CD14-positive monocyte (primary cell): ENCODE measurements at regions not wholly inside any gene's neighbourhood (a gene's known extent, or its start where the extent isn't known, plus 50 kb on each side); places are given as distances from the start of the nearest gene placed in this dataset.

Experiments used
- DNase-seq, 3 donors: peaks; one replicate each; pipeline ENCODE4 v3.0.0-alpha.2; 2011 to 2022
- H2AFZ ChIP-seq: 2 replicates; pipeline ENCODE4 v1.6.0; 2012; ENCODE audit warnings: mild to moderate bottlenecking, low read depth, low read length, inconsistent platforms; ENCODE audit not compliant: insufficient read depth, poor library complexity, severe bottlenecking
- H3K27ac ChIP-seq, 2 donors: 1 replicate in 1 of 2; 2 replicates in 1 of 2; pipeline ENCODE4 v1.5.1; 2012 to 2013; ENCODE audit warnings: low read length in 2 of 2, control low read depth in 1 of 2, inconsistent platforms in 1 of 2, low read depth in 1 of 2, mild to moderate bottlenecking in 1 of 2
- H3K27me3 ChIP-seq, 2 donors: one replicate each; pipeline versions ENCODE4 v1.6.0 to v1.6.1; 2011 to 2013; ENCODE audit warnings: low read length in 2 of 2; ENCODE audit not compliant: control insufficient read depth in 2 of 2, insufficient read depth in 2 of 2
- H3K36me3 ChIP-seq, 2 donors: replicated peaks in 1 of 2; 1 replicate in 1 of 2; 2 replicates in 1 of 2; pipeline versions ENCODE4 v1.5.1 to v1.6.1; 2012 to 2013; ENCODE audit warnings: low read length in 2 of 2, control low read depth in 1 of 2, inconsistent platforms in 1 of 2, mild to moderate bottlenecking in 1 of 2; ENCODE audit not compliant: insufficient read depth in 2 of 2, control insufficient read depth in 1 of 2
- H3K4me1 ChIP-seq, 2 donors: 1 replicate in 1 of 2; 2 replicates in 1 of 2; pipeline versions ENCODE4 v1.5.1 to v1.6.1; 2012 to 2013; ENCODE audit warnings: low read length in 2 of 2, control low read depth in 1 of 2, inconsistent platforms in 1 of 2, mild to moderate bottlenecking in 1 of 2, moderate library complexity in 1 of 2; ENCODE audit not compliant: insufficient read depth in 2 of 2, control insufficient read depth in 1 of 2
- H3K4me2 ChIP-seq: replicated peaks from 2 replicates; pipeline ENCODE3; 2012; ENCODE audit warnings: low read length, moderate library complexity, mild to moderate bottlenecking; ENCODE audit not compliant: poor library complexity, severe bottlenecking; ENCODE audit errors: extremely low read depth
- H3K4me3 ChIP-seq, 3 experiments: fragments of 200-600 bp in 1 of 3; sonication (generic) in 1 of 3; replicated peaks in 1 of 3; 1 replicate in 2 of 3; 2 replicates in 1 of 3; pipeline ENCODE4 v1.5.1; 2011 to 2013; ENCODE audit warnings: low read length in 3 of 3, mild to moderate bottlenecking in 3 of 3, control low read depth in 2 of 3, low read depth in 2 of 3, inconsistent platforms in 1 of 3, moderate library complexity in 1 of 3
- H3K79me2 ChIP-seq: 2 replicates; pipeline ENCODE4 v1.6.0; 2012; ENCODE audit warnings: mild to moderate bottlenecking, control low read depth, inconsistent platforms, low read length, moderate library complexity; ENCODE audit not compliant: insufficient read depth
- H3K9ac ChIP-seq: 2 replicates; pipeline ENCODE4 v1.6.0; 2017; ENCODE audit warnings: low read length, mild to moderate bottlenecking; ENCODE audit not compliant: insufficient read depth, poor library complexity, severe bottlenecking
- H3K9me3 ChIP-seq, 2 donors: replicated peaks in 1 of 2; 1 replicate in 1 of 2; 2 replicates in 1 of 2; pipeline versions ENCODE4 v1.5.1 to v1.6.1; 2012 to 2013; ENCODE audit warnings: low read length in 2 of 2, control low read depth in 1 of 2; ENCODE audit not compliant: control insufficient read depth in 1 of 2, insufficient read depth in 1 of 2
- H4K20me1 ChIP-seq: 2 replicates; pipeline ENCODE4 v1.6.0; 2012; ENCODE audit warnings: mild to moderate bottlenecking, low read length, control low read depth, moderate library complexity; ENCODE audit not compliant: insufficient read depth
- H3K27ac Mint-ChIP-seq, 7 donors: one replicate each; pipeline ENCODE4 v1.8.0; 2020; ENCODE audit warnings: mild to moderate bottlenecking in 7 of 7, mixed read lengths in 7 of 7, moderate library complexity in 6 of 7, inconsistent platforms in 2 of 7
- H3K27me3 Mint-ChIP-seq, 3 donors: one replicate each; pipeline ENCODE4 v1.8.0; 2021 to 2022; ENCODE audit warnings: low read depth in 3 of 3, mild to moderate bottlenecking in 3 of 3, mixed read lengths in 3 of 3, moderate library complexity in 3 of 3, inconsistent platforms in 1 of 3
- H3K36me3 Mint-ChIP-seq, 2 donors: one replicate each; pipeline ENCODE4 v1.8.0; 2020; ENCODE audit warnings: mixed read lengths in 2 of 2, inconsistent platforms in 1 of 2, mild to moderate bottlenecking in 1 of 2
- H3K4me1 Mint-ChIP-seq: one replicate; pipeline ENCODE4 v1.8.0; 2020; ENCODE audit warnings: mild to moderate bottlenecking, mixed read lengths
- H3K4me3 Mint-ChIP-seq, 2 donors: one replicate each; pipeline ENCODE4 v1.8.0; 2020; ENCODE audit warnings: mild to moderate bottlenecking in 2 of 2, mixed read lengths in 2 of 2, moderate library complexity in 1 of 2
- H3K9me3 Mint-ChIP-seq, 7 donors: one replicate each; pipeline ENCODE4 v1.8.0; 2020 to 2022; ENCODE audit warnings: mixed read lengths in 7 of 7, mild to moderate bottlenecking in 6 of 7, moderate library complexity in 6 of 7, inconsistent platforms in 2 of 7
- WGBS: methylation state at CpG from one replicate; pipeline ENCODE4 v1.1.5; 2013; ENCODE audit warnings: missing lambda C conversion rate; ENCODE audit not compliant: insufficient coverage; 5-methylcytosine and 5-hydroxymethylcytosine counted together
- intact Hi-C, 2 donors: fragments of 100-400 bp; cut with micrococcal nuclease; formaldehyde crosslinking; loops; one replicate each; pipeline versions ENCODE4 v1.15.0 to v1.15.1; 2023
- TF ChIP-seq, protein P1 (sequence below): fragments of 200-600 bp; IDR thresholded peaks from one replicate; pipeline ENCODE4 v1.8.0; 2022; ENCODE audit warnings: antibody characterized with exemption, mild to moderate bottlenecking

DNA sequence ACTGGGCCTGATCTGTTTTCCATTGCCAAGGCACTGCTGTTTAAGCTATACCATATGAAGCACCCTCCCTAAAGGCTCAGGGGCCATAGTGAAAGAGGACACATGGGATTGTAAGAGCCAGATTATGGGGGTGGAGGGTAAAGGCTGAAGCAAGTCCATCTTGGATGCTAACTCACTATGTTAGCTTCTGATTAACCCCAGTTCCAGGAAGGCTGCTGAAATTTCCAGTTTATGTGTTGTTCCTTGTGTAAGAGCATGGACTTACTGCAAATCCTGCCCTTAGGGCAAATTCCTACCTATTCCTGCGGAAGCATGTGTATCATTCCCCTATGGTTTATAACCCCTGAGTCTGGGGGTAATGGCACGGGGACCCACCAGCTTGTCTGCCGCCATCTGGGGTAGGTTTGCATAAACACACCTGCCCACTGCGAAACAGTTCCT lies 91.8 kb upstream of the SERBP1 start:
- no CpG with 5 or more reads among the region's 4 CpGs for WGBS

DNA sequence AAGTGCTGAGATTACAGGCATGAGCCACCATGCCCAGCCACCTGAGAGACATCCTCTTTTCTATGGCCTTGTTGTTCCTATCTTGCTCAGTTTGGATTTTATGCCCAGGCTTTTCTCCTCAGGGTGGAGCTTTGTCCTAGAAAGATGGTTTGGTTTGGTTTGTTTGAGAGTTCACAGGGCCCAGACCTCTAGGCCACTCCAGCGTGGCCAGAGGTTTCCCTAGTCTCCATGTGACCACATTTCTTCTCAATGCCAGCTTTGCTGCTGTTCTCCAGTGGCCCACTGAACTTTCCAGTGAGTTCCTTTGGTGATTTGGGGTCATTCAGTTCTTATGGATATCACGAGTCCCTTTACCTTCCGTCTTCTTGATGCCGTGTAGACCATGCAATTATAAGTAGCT lies 92.6 kb upstream of the SERBP1 start:
- no peak overlapping the region for H3K9ac ChIP-seq
- no peaks in the 10 kb centered on the region for H3K79me2 ChIP-seq
- Mint-ChIP-seq H3K27ac (no peak overlapping the region), H3K36me3 (no peaks in the 10 kb centered on the region), H3K27me3 (peaks cover 0 to 2% (median 2%) of the 10 kb centered on the region in 3 donors), H3K9me3 (peaks cover 0 to 9% (median 7%) of the 10 kb centered on the region in 7 donors), H3K4me3 (no peak overlapping the region), H3K4me1 (no peaks in the 10 kb centered on the region)
- no peaks in the 10 kb centered on the region for H3K27me3 ChIP-seq
- no peaks in the 10 kb centered on the region for H4K20me1 ChIP-seq
- TF ChIP-seq, protein P1, sequence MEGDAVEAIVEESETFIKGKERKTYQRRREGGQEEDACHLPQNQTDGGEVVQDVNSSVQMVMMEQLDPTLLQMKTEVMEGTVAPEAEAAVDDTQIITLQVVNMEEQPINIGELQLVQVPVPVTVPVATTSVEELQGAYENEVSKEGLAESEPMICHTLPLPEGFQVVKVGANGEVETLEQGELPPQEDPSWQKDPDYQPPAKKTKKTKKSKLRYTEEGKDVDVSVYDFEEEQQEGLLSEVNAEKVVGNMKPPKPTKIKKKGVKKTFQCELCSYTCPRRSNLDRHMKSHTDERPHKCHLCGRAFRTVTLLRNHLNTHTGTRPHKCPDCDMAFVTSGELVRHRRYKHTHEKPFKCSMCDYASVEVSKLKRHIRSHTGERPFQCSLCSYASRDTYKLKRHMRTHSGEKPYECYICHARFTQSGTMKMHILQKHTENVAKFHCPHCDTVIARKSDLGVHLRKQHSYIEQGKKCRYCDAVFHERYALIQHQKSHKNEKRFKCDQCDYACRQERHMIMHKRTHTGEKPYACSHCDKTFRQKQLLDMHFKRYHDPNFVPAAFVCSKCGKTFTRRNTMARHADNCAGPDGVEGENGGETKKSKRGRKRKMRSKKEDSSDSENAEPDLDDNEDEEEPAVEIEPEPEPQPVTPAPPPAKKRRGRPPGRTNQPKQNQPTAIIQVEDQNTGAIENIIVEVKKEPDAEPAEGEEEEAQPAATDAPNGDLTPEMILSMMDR = no peak
- H3K36me3 ChIP-seq = no peaks in the 10 kb centered on the region
- no peak overlapping the region for H3K27ac ChIP-seq
- H3K4me3 ChIP-seq = no peak overlapping the region
- H3K4me2 ChIP-seq = no peak overlapping the region
- WGBS = 100% methylated on average over 1 of the region's 4 CpGs
- peaks cover 0 to 3% of the 10 kb centered on the region in 2 donors for H3K9me3 ChIP-seq
- DNase-seq = no peak
- intact Hi-C loops = no loop called here
- H2AFZ ChIP-seq = no peak overlapping the region
- H3K4me1 ChIP-seq = no peaks in the 10 kb centered on the region

More for the DNA sequence above, 91.8 kb upstream of the SERBP1 start:
- Histone ChIP-seq H3K36me3 (no peaks in the 10 kb centered on the region), H3K4me1 (no peaks in the 10 kb centered on the region), H3K27ac (no peak overlapping the region), H3K4me2 (no peak overlapping the region), H3K79me2 (no peaks in the 10 kb centered on the region), H3K27me3 (no peaks in the 10 kb centered on the region), H3K9ac (no peak overlapping the region), H3K4me3 (no peak overlapping the region), H3K9me3 (peaks cover 0 to 3% of the 10 kb centered on the region in 2 donors), H4K20me1 (no peaks in the 10 kb centered on the region), H2AFZ (no peak overlapping the region)
- no peak overlapping the region for H3K27ac Mint-ChIP-seq
- H3K36me3 Mint-ChIP-seq = no peaks in the 10 kb centered on the region
- peaks cover 0 to 2% (median 2%) of the 10 kb centered on the region in 3 donors for H3K27me3 Mint-ChIP-seq
- peaks cover 0 to 9% (median 7%) of the 10 kb centered on the region in 7 donors for H3K9me3 Mint-ChIP-seq
- intact Hi-C loops = no loop called here
- no peak for DNase-seq
- TF ChIP-seq, protein P1 = no peak
- H3K4me1 Mint-ChIP-seq = no peaks in the 10 kb centered on the region
- H3K4me3 Mint-ChIP-seq = no peak overlapping the region
